ENCODE measurements at regions not wholly inside any gene's neighbourhood (a gene's known extent, or its start where the extent isn't known, plus 50 kb on each side); places are given as distances from the start of the nearest gene placed in this dataset.

DNA sequence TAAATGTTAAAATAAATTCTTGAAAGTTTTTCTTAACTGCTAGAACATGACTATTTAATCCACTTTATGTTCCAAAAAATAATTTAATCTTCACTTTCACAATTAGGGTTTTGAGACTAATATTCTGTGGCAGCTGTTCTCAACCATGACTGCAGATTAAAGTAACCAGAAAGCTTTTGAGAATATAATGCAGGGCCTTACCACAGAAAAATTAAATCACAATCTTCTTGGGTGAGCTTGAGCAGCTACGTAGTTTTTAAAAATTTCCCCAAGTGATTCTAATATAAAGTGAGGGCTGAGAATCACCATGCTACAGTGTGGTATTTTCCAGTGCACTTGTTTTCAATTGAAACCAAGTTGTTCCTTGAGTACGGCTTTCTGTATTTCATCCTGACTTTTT, 196.6 kb upstream of the PTCHD4 start:
- TF ChIP-seq POLR2A (IDR thresholded peaks at IDR 0.05; ENCODE audit: borderline replicate concordance, extremely low read depth, insufficient read depth, insufficient read length) (no peak), YY1 (IDR thresholded peaks at IDR 0.05; ENCODE audit: extremely low read depth, insufficient replicate concordance, low read depth, low read length) (no peak), EZH2 (IDR thresholded peaks at IDR 0.05) (no peak), POLR2AphosphoS5 (IDR thresholded peaks at IDR 0.05; ENCODE audit: low read depth, low read length) (no peak), CEBPB (IDR thresholded peaks at IDR 0.05; ENCODE audit: low read depth) (no peak), JUND (IDR thresholded peaks at IDR 0.05) (no peak)
- TF ChIP-seq, protein P1, sequence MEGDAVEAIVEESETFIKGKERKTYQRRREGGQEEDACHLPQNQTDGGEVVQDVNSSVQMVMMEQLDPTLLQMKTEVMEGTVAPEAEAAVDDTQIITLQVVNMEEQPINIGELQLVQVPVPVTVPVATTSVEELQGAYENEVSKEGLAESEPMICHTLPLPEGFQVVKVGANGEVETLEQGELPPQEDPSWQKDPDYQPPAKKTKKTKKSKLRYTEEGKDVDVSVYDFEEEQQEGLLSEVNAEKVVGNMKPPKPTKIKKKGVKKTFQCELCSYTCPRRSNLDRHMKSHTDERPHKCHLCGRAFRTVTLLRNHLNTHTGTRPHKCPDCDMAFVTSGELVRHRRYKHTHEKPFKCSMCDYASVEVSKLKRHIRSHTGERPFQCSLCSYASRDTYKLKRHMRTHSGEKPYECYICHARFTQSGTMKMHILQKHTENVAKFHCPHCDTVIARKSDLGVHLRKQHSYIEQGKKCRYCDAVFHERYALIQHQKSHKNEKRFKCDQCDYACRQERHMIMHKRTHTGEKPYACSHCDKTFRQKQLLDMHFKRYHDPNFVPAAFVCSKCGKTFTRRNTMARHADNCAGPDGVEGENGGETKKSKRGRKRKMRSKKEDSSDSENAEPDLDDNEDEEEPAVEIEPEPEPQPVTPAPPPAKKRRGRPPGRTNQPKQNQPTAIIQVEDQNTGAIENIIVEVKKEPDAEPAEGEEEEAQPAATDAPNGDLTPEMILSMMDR (IDR thresholded peaks at IDR 0.05 in 2 of 3, conservative IDR thresholded peaks at IDR 0.05 in 1 of 3; ENCODE audit: borderline replicate concordance in 1 of 3, insufficient read depth in 1 of 3, low read depth in 2 of 3, low read length in 2 of 3): no peak
- TF ChIP-seq, protein P2, sequence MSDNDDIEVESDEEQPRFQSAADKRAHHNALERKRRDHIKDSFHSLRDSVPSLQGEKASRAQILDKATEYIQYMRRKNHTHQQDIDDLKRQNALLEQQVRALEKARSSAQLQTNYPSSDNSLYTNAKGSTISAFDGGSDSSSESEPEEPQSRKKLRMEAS (IDR thresholded peaks at IDR 0.05): no peak
